HG03342 (cell line): ENCODE measurements at regions not wholly inside any gene's neighbourhood (a gene's known extent, or its start where the extent isn't known, plus 50 kb on each side); places are given as distances from the start of the nearest gene placed in this dataset.
"Not testable (repeated sequence)": the region's sequence is repeated elsewhere in the genome, so short reads cannot be mapped to it uniquely, and the experiment has no call there.

Experiments
- ATAC-seq: cut with Tn5 transposase; IDR thresholded peaks from one replicate; pipeline ENCODE4 v1.9.1; 2021; ENCODE audit warnings: mild to moderate bottlenecking, moderate library complexity; ENCODE audit not compliant: unreplicated experiment

DNA sequence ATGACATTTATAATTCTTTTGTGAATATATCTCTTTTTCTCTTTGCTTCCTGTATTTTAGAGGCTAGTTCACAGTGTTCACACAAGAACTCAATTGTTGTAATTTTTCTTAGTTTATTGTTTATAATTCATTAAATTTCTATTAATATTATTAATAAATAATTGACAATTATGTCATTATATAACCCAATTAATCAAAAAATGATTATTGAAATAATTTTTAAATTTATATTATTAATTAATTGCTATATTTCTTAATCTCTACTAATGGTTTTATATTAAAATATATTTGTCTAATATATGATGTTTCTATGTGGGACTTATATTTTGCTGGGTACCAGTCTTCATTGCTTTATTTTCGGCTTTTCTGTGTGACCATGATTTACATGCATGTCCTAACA lies 618.4 kb downstream of the CDH9 start:
- no peak for ATAC-seq

GRCh38 chr5:26416911-26417310 lies 621.5 kb downstream of the CDH9 start:
- no peak for ATAC-seq

DNA sequence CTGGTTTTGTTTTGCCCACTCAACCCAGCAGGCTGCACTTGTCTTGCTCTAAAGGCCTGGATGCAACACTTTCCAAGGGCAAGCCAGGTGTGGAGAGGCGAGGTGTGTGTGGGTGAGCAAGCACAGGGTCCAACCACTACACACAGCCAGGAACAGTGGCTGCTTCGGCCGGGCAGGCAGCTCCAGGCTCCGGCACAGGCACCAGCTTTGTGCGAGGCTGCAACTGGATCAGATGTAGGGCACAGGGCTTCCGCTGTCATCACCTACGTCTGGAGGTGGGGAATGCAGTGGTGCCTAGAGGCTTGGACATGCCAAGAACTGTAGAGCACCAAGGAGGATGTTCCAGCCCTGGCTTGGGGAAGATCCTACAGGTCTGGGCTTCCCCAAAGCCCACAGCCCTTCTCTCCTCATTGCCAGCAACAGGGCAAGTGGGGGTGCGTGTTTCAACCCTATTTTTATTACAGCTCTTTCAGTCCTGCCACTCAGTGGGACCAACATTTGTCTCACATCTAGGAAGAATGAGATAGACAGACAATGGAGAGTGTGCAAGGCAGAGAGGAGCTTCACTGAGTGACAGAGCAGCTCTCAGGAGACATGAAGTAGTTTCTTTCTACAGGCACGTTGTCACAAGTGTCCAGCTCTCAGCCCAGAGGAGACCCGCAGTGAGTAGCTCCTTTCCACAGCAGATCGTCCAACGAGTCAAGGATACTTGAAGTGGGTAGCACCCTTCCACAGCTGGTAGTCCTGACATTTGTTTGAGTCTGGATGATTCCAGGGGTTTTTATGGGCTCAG lies 622.2 kb downstream of the CDH9 start:
- no peak for ATAC-seq

GRCh38 chr5:26390608-26391007 lies 647.8 kb downstream of the CDH9 start:
- no peak for ATAC-seq

DNA sequence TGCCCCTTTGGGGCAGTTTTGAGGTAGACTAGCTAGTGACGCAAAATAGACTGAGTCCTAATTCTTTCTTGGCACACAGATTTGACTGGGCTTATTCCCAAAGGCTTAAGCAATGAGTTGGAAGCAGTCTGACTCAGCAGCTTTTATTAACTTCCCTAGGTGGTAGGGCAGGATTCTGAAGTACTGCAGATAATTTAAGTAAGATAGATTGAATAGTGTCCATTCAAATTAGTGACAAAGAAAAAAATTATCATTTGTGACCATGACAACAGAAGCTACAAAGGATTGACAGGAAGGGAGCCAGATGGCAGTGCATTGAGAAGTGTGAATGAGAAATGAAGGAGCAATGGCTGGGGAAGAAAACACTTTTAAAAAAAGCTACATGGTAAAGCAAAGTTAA lies 649.4 kb downstream of the CDH9 start:
- ATAC-seq, result no peak

DNA sequence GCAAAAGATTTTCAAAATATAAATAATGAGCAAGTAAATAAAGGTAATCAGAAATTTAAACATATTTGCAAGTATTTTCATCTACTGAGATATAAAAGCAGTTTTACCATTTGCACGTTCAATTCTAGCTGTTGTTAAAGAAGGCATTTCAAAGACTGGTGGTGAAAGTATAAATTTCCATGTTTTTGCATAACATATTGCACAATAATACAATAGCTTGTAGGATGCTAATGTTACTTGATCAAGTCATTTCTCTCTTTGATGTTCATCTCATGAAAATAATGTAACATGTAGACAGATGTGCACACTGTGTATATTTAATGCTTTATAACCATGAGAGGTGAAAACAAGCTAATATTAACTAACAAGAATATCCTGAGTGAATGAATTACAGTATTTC lies 651.9 kb downstream of the CDH9 start:
- ATAC-seq, result no peak

GRCh38 chr5:26364624-26365023 lies 673.8 kb downstream of the CDH9 start:
- ATAC-seq, result not testable (repeated sequence)

GRCh38 chr5:26343801-26344325 lies 694.5 kb downstream of the CDH9 start:
- no peak for ATAC-seq

GRCh38 chr5:26339576-26339975 lies 698.8 kb downstream of the CDH9 start:
- no peak for ATAC-seq

GRCh38 chr5:26329562-26330189 lies 708.7 kb downstream of the CDH9 start:
- ATAC-seq, result no peak

- no peak for ATAC-seq
Measured at GRCh38 chr5:26326153-26326759, 712.1 kb downstream of the CDH9 start.

DNA sequence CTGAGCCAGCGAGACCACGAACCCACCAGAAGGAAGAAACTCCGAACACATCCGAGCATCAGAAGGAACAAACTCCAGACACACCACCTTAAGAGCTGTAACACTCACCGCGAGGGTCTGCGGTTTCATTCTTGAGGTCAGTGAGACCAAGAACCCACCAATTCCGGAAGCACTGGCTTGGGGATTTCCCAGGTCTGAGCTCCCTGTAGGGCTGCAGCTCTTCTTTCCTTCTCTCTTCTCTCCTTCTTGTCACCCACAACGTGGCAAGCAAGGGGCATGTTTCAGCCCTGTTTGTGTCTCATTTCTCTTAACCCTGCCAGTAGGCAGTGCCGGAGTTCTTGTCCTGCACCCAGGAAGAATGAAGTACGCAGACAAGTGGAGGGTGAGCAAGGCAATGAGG lies 713.0 kb downstream of the CDH9 start:
- ATAC-seq, result not testable (repeated sequence)

- not testable (repeated sequence) for ATAC-seq
Measured at GRCh38 chr5:26324273-26324895, 714.0 kb downstream of the CDH9 start.

GRCh38 chr5:26323794-26324193 lies 714.6 kb downstream of the CDH9 start:
- ATAC-seq, result no peak

- no peak for ATAC-seq
Measured at GRCh38 chr5:26321278-26321677, 717.1 kb downstream of the CDH9 start.

GRCh38 chr5:26310415-26310814 lies 728.0 kb downstream of the CDH9 start:
- no peak for ATAC-seq

DNA sequence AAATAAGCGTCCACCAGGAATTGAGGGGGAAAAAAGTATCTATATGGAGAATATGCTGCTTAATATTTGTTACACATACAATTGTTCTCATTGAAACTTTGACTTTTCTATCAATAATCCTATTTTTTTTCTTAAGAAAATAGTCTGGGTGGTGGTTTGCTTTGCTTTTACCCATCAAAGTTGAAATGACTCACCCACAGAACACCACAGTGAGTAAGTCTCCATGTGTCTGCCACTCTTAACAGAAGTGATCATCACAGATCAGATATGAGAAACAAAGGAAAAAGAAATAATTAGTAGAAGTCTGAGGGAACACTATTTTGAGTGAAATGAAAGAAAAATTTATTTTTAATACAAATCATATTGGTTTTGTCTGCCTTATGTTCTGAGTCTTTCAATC lies 742.8 kb downstream of the CDH9 start:
- ATAC-seq, result no peak

DNA sequence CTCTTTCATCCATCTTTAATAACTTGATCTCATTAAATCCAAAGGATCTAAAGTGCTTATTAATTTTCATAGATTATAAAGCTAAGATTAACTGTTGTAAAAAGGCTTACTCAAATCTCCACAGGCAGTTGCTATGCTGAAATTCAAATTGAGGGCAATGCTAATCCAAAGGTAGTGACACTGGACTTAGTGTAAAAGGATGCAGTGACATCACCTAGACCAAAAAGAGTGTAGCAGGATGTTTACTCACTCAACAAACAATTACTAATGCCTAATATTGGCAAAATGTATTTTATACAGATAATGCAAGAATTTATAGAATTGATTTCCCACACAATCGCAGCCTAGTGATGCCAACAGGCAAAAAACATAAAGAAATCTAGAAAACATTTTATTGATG lies 756.2 kb downstream of the CDH9 start:
- ATAC-seq, result no peak

GRCh38 chr5:26278078-26278477 lies 760.3 kb downstream of the CDH9 start:
- no peak for ATAC-seq

DNA sequence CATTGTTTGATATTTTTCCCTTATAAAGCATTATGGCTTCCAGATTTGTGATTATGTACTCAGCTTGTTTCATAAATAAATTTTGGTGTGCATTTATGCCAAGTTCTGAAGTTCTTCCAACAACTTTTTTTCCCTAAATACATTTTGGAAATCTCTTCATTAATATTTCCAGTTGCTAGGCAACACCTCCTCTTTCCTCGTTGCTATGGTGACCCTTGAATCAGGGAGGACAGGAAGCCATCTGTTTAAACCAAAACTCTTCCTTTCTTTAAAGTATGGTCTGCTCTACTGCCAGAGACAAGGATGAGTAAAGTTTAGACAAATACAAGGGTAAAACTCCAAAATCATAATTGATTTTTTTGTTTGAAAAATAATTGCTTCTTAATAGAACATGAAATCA lies 779.3 kb downstream of the CDH9 start:
- ATAC-seq, result no peak

- no peak for ATAC-seq
Measured at GRCh38 chr5:26245321-26245720, 793.1 kb downstream of the CDH9 start.
